ENCODE measurements at regions not wholly inside any gene's neighbourhood (a gene's known extent, or its start where the extent isn't known, plus 50 kb on each side); places are given as distances from the start of the nearest gene placed in this dataset.

DNA sequence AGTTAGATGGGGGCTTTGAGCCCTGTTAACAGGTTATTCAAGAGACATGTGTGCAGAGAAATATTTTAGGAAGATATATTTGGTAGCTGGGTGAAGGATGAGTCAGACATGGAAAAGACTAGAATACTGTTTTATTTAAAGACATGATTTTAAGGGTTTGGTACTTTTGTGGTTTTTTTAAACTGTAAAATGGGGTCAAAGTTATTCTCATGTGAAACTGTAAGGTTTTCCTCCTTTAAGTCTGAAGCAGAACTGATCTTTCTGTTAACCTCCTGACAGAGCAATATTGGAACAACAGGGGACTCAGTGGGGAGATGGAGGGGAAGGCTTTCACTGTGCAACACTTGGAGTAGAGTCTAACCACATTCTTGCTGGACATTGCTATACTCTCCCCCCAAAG, 112.4 kb upstream of the LSM6 start:
- DNase-seq (ENCODE audit: low read depth in 1 of 2, low spot score in 2 of 2), result no peak
- no peak overlapping the region for H3K56ac ChIP-seq (replicated peaks; ENCODE audit: insufficient read length, low read depth, low read length)
- no peak overlapping the region for H3K4me2 ChIP-seq (ENCODE audit: insufficient read depth in 1 of 2, low read depth in 2 of 2, low read length in 2 of 2)
- H3K79me1 ChIP-seq (ENCODE audit: low read depth, low read length), result no peaks in the 10 kb centered on the region
- no peaks in the 10 kb centered on the region for H3K27me3 ChIP-seq (replicated peaks in 1 of 4; ENCODE audit: control insufficient read depth in 3 of 4, extremely low read depth in 1 of 4, insufficient read depth in 3 of 4, low read length in 3 of 4)
- no peak overlapping the region for H3K4me3 ChIP-seq (ENCODE audit: extremely low read depth in 1 of 4, insufficient read depth in 2 of 4, low read depth in 3 of 4, low read length in 4 of 4)
- no peak overlapping the region for H3K27ac ChIP-seq (ENCODE audit: low read depth, low read length)
- H2BK5ac ChIP-seq (ENCODE audit: low read depth, low read length), result no peak overlapping the region
- H3K36me3 ChIP-seq (ENCODE audit: control insufficient read depth in 2 of 4, insufficient read depth in 4 of 4, low read length in 3 of 4), result no peaks in the 10 kb centered on the region
- no peak for FAIRE-seq
- ChIA-PET POLR2A (ENCODE audit: partially characterized antibody) (no interaction called here), CTCF (ENCODE audit: partially characterized antibody) (interaction anchor here (0.9 kb wide), 1 partner anchor 61 kb away, joined by 3 read pairs; no protein-coding TSS in a partner anchor)
- H2AFZ ChIP-seq (ENCODE audit: low read length), result no peak overlapping the region
- no peak overlapping the region for H2BK12ac ChIP-seq (ENCODE audit: low read depth, low read length)
- no peaks in the 10 kb centered on the region for H4K20me1 ChIP-seq (replicated peaks in 1 of 2; ENCODE audit: control insufficient read depth in 1 of 2, insufficient read depth in 2 of 2, low read length in 2 of 2)
- no peak overlapping the region for H3K14ac ChIP-seq (ENCODE audit: insufficient read length)
- no peak overlapping the region for H4K8ac ChIP-seq (ENCODE audit: extremely low read depth, insufficient read depth, low read length)
- H2AK5ac ChIP-seq (ENCODE audit: low read depth, low read length), result no peak overlapping the region
- no peak for TF ChIP-seq GABPA (IDR thresholded peaks at IDR 0.05; ENCODE audit: borderline replicate concordance, insufficient read depth, low read length)
- TF ChIP-seq RBBP5 (IDR thresholded peaks at IDR 0.05; ENCODE audit: borderline replicate concordance, low read depth, low read length), result no peak
- TF ChIP-seq BCL11A (IDR thresholded peaks at IDR 0.05; ENCODE audit: low read depth in 2 of 2, low read length in 2 of 2), result no peak
- no peak for TF ChIP-seq EZH2 (IDR thresholded peaks at IDR 0.05; ENCODE audit: low read depth, low read length, severe bottlenecking)
- TF ChIP-seq SAP30 (IDR thresholded peaks at IDR 0.05; ENCODE audit: insufficient read depth, insufficient replicate concordance, low read length), result no peak
- TF ChIP-seq ASH2L (IDR thresholded peaks at IDR 0.05; ENCODE audit: low read length), result no peak
- no peak for TF ChIP-seq JUN (IDR thresholded peaks at IDR 0.05; ENCODE audit: low read depth, low read length)
- TF ChIP-seq TAF1 (IDR thresholded peaks at IDR 0.05; ENCODE audit: low read depth, low read length), result no peak
- TF ChIP-seq NANOG (IDR thresholded peaks at IDR 0.05; ENCODE audit: insufficient read depth, low read depth, low read length, poor library complexity, severe bottlenecking), result no peak
- no peak for TF ChIP-seq HDAC6 (IDR thresholded peaks at IDR 0.05; ENCODE audit: low read depth, low read length)
- TF ChIP-seq TCF12 (IDR thresholded peaks at IDR 0.05; ENCODE audit: low read depth, low read length), result no peak
- no peak overlapping the region for H3K18ac ChIP-seq (ENCODE audit: extremely low read depth, low read length)
- H4K5ac ChIP-seq (ENCODE audit: insufficient read length, low read depth, low read length), result no peak overlapping the region
- no peak overlapping the region for H2BK120ac ChIP-seq (replicated peaks; ENCODE audit: low read depth, low read length)
- no peaks in the 10 kb centered on the region for H3K9me3 ChIP-seq (ENCODE audit: insufficient read depth in 2 of 2, low read depth in 1 of 2, low read length in 1 of 2)
- no peaks in the 10 kb centered on the region; the same call in 1 of the 2 replicates for H3K23me2 ChIP-seq (ENCODE audit: low read depth, low read length)
- H4K91ac ChIP-seq (replicated peaks; ENCODE audit: insufficient read length, low read length), result no peak overlapping the region
- no peak overlapping the region for H2BK20ac ChIP-seq (ENCODE audit: low read length)
- no peaks in the 10 kb centered on the region for H3K79me2 ChIP-seq (ENCODE audit: control insufficient read depth in 1 of 2, insufficient read depth in 2 of 2, low read length in 2 of 2)
- no peak overlapping the region for H2BK15ac ChIP-seq (ENCODE audit: low read length)
- no peak overlapping the region for H3K23ac ChIP-seq (ENCODE audit: insufficient read length)
- H3K4ac ChIP-seq (replicated peaks; ENCODE audit: insufficient read length, low read depth, low read length), result no peak overlapping the region
- peaks cover 0 to 7% (median 1%) of the 10 kb centered on the region in 4 experiments; a peak in 1 of 7 replicates for H3K4me1 ChIP-seq (replicated peaks in 1 of 4; ENCODE audit: control insufficient read depth in 3 of 4, insufficient read depth in 4 of 4, low read length in 3 of 4)
- H3K9ac ChIP-seq (replicated peaks in 1 of 4; ENCODE audit: extremely low read depth in 1 of 4, low read depth in 3 of 4, low read length in 3 of 4), result no peak overlapping the region

Data from H1 (cell line).